Loucy (cell line): ENCODE measurements at regions not wholly inside any gene's neighbourhood (a gene's known extent, or its start where the extent isn't known, plus 50 kb on each side); places are given as distances from the start of the nearest gene placed in this dataset.

Experiments
- H2AFZ ChIP-seq: fragments of 200-600 bp; sonication (generic); 2 replicates; pipeline ENCODE4 v1.6.0; 2016; ENCODE audit warnings: antibody characterized with exemption, mild to moderate bottlenecking, low read length, moderate library complexity
- H3F3A ChIP-seq: fragments of 200-600 bp; 2 replicates; pipeline ENCODE4 v1.6.0; 2016; ENCODE audit warnings: antibody characterized with exemption, low read depth, mild to moderate bottlenecking
- H3K27me3 ChIP-seq: fragments of 200-600 bp; sonication (generic); 2 replicates; pipeline ENCODE4 v1.6.1; 2014; ENCODE audit warnings: low read length, mild to moderate bottlenecking; ENCODE audit not compliant: insufficient read depth, poor library complexity, severe bottlenecking
- H3K36me3 ChIP-seq: fragments of 200-600 bp; sonication (generic); 2 replicates; pipeline ENCODE4 v1.6.1; 2016; ENCODE audit warnings: low read length; ENCODE audit not compliant: insufficient read depth
- H3K4me1 ChIP-seq: fragments of 200-600 bp; sonication (generic); 2 replicates; pipeline ENCODE4 v1.5.1; 2014; ENCODE audit warnings: low read length, mild to moderate bottlenecking; ENCODE audit not compliant: insufficient read depth, poor library complexity, severe bottlenecking
- H3K4me2 ChIP-seq: fragments of 200-600 bp; sonication (generic); 2 replicates; pipeline ENCODE4 v1.6.0; 2014; ENCODE audit warnings: antibody characterized with exemption, low read length, low read depth, mild to moderate bottlenecking; ENCODE audit not compliant: poor library complexity, severe bottlenecking
- H3K4me3 ChIP-seq: fragments of 200-600 bp; sonication (generic); 2 replicates; pipeline ENCODE4 v1.5.1; 2014; ENCODE audit warnings: low read length, mild to moderate bottlenecking, mixed read lengths; ENCODE audit not compliant: poor library complexity, severe bottlenecking
- H3K79me2 ChIP-seq: fragments of 200-600 bp; sonication (generic); 2 replicates; pipeline ENCODE4 v1.6.1; 2014; ENCODE audit warnings: low read length; ENCODE audit not compliant: insufficient read depth
- H3K9ac ChIP-seq: fragments of 200-600 bp; sonication (generic); 2 replicates; pipeline ENCODE4 v1.6.0; 2014; ENCODE audit warnings: mild to moderate bottlenecking, low read depth, low read length, moderate library complexity; ENCODE audit not compliant: poor library complexity, severe bottlenecking
- H3K9me2 ChIP-seq: fragments of 200-600 bp; sonication (generic); replicated peaks from 2 replicates; pipeline ENCODE4 v1.6.1; 2016; ENCODE audit warnings: low read depth, low read length, mixed read lengths
- H3K9me3 ChIP-seq: fragments of 200-600 bp; sonication (generic); 2 replicates; pipeline ENCODE4 v1.6.1; 2014; ENCODE audit warnings: mild to moderate bottlenecking, antibody characterized with exemption, low read length, low read depth; ENCODE audit not compliant: insufficient read depth
- H4K20me1 ChIP-seq: fragments of 200-600 bp; sonication (generic); 2 replicates; pipeline ENCODE4 v1.6.0; 2014; ENCODE audit warnings: antibody characterized with exemption, low read length, mild to moderate bottlenecking; ENCODE audit not compliant: insufficient read depth, poor library complexity, severe bottlenecking
- EZH2phosphoT487 ChIP-seq: fragments of 200-600 bp; IDR thresholded peaks from 2 replicates; pipeline ENCODE4 v1.6.1; 2018; ENCODE audit warnings: antibody characterized with exemption, mild to moderate bottlenecking, moderate library complexity, borderline replicate concordance
- TF ChIP-seq, protein P1 (sequence below): fragments of 200-600 bp; sonication (generic); conservative IDR thresholded peaks from 2 replicates; pipeline ENCODE4 v1.5.1; 2014; ENCODE audit warnings: mild to moderate bottlenecking, antibody characterized with exemption, low read length

GRCh38 chr20:12837646-12838045, 171.1 kb upstream of the SPTLC3 start:
- H3K4me3 ChIP-seq, result no peak overlapping the region
- no peak overlapping the region for H3K9ac ChIP-seq
- no peak overlapping the region for H3K4me2 ChIP-seq
- H3K27me3 ChIP-seq, result no peaks in the 10 kb centered on the region
- TF ChIP-seq, protein P1, sequence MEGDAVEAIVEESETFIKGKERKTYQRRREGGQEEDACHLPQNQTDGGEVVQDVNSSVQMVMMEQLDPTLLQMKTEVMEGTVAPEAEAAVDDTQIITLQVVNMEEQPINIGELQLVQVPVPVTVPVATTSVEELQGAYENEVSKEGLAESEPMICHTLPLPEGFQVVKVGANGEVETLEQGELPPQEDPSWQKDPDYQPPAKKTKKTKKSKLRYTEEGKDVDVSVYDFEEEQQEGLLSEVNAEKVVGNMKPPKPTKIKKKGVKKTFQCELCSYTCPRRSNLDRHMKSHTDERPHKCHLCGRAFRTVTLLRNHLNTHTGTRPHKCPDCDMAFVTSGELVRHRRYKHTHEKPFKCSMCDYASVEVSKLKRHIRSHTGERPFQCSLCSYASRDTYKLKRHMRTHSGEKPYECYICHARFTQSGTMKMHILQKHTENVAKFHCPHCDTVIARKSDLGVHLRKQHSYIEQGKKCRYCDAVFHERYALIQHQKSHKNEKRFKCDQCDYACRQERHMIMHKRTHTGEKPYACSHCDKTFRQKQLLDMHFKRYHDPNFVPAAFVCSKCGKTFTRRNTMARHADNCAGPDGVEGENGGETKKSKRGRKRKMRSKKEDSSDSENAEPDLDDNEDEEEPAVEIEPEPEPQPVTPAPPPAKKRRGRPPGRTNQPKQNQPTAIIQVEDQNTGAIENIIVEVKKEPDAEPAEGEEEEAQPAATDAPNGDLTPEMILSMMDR, result no peak
- TF ChIP-seq EZH2phosphoT487, result no peak
- H3F3A ChIP-seq, result no peaks in the 10 kb centered on the region
- no peaks in the 10 kb centered on the region for H4K20me1 ChIP-seq
- H3K4me1 ChIP-seq, result no peaks in the 10 kb centered on the region
- no peaks in the 10 kb centered on the region for H3K79me2 ChIP-seq
- H3K9me3 ChIP-seq, result no peaks in the 10 kb centered on the region
- H3K36me3 ChIP-seq, result no peaks in the 10 kb centered on the region
- H2AFZ ChIP-seq, result no peak overlapping the region
- H3K9me2 ChIP-seq, result no peaks in the 10 kb centered on the region

DNA sequence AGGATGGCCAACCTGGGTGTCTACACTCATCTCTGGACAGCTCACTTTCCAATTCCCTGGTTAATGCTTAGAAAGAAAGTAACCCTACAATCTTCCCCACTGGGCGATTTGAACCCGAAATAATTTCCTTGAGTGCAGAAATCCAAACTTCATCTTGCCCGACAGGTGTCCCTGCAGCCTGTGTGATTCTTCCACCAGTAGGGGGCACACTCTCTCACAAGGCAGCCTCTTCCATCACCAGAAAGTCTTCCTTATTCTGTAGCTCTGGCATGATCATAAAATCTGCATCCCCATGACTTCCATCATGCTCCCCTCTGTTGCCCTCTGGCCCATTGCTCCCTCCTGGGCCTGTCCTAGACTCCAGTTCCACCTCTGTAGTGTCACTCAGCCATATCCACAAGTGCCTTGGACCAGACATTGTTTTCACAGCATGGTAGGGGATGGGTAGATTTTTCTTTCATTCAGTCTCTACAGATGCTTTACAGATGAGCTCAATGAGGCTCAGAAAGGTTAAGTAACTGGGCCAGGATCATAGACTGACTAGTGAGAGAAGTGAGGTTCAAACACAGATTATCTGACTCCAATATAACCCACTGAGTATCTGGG, 170.4 kb upstream of the SPTLC3 start:
- Histone ChIP-seq H2AFZ (no peak overlapping the region), H3K36me3 (no peaks in the 10 kb centered on the region), H3K79me2 (no peaks in the 10 kb centered on the region), H3K9me2 (no peaks in the 10 kb centered on the region), H3K4me1 (no peaks in the 10 kb centered on the region), H3K9ac (no peak overlapping the region), H3K4me3 (no peak overlapping the region), H3F3A (no peaks in the 10 kb centered on the region), H3K9me3 (no peaks in the 10 kb centered on the region), H4K20me1 (no peaks in the 10 kb centered on the region), H3K4me2 (no peak overlapping the region), H3K27me3 (no peaks in the 10 kb centered on the region)
- TF ChIP-seq, protein P1, result peak; percentile 60
- no peak for TF ChIP-seq EZH2phosphoT487

DNA sequence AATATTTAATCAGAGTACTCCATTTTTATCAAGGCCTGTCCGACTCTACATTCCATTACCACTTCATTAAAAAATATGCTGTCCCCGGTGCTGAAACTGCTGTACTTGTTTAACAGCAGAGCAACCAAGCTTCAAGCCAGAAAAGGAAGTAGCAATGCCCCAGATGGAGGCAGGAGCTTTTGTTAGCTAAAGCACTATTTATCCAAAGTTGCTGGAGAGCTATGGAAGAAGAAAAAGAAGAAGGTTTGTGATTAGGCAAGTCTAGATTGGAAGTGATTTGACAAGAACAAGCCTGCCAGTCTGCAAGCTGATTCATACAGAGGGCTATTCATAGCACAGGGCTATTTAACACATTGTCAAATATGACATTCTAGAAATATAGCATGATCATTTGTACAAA, 160.9 kb upstream of the SPTLC3 start:
- no peak overlapping the region for H3K4me3 ChIP-seq
- H4K20me1 ChIP-seq, result no peaks in the 10 kb centered on the region
- no peaks in the 10 kb centered on the region for H3K4me1 ChIP-seq
- no peaks in the 10 kb centered on the region for H3F3A ChIP-seq
- no peaks in the 10 kb centered on the region for H3K79me2 ChIP-seq
- no peaks in the 10 kb centered on the region for H3K27me3 ChIP-seq
- H3K9ac ChIP-seq, result no peak overlapping the region
- no peak overlapping the region for H3K4me2 ChIP-seq
- H2AFZ ChIP-seq, result no peak overlapping the region
- no peaks in the 10 kb centered on the region for H3K9me3 ChIP-seq
- H3K9me2 ChIP-seq, result no peaks in the 10 kb centered on the region; the same call in 1 of the 2 replicates
- H3K36me3 ChIP-seq, result no peaks in the 10 kb centered on the region
- no peak for TF ChIP-seq EZH2phosphoT487
- TF ChIP-seq, protein P1, result no peak
